Body of pancreas (tissue), 4 donors: ENCODE measurements at regions not wholly inside any gene's neighbourhood (a gene's known extent, or its start where the extent isn't known, plus 50 kb on each side); places are given as distances from the start of the nearest gene placed in this dataset.

Experiments
- ATAC-seq: fragments of 150-250 bp; one replicate; pipeline ENCODE4 v1.9.1; 2016
- DNase-seq, 4 donors: peaks; one replicate each; pipeline ENCODE4 v3.0.0-alpha.2; 2019
- H3K27ac ChIP-seq, 4 donors: fragments of 200-600 bp; sonication (generic); 1 replicate in 3 of 4; 2 replicates in 1 of 4; pipeline versions ENCODE4 v1.5.1 to v1.6.1; 2016 to 2019; ENCODE audit warnings: mild to moderate bottlenecking in 1 of 4, mixed read lengths in 1 of 4, moderate library complexity in 1 of 4
- H3K27me3 ChIP-seq, 2 donors: fragments of 200-600 bp; sonication (generic); one replicate each; pipeline ENCODE4 v1.6.0; 2016; ENCODE audit warnings: mild to moderate bottlenecking in 1 of 2
- H3K36me3 ChIP-seq, 2 donors: fragments of 200-600 bp; sonication (generic); replicated peaks in 1 of 2; 2 replicates each; pipeline ENCODE4 v1.5.1; 2016; ENCODE audit warnings: low read depth in 2 of 2; ENCODE audit not compliant: insufficient read depth in 1 of 2
- H3K4me1 ChIP-seq: fragments of 200-600 bp; sonication (generic); one replicate; pipeline ENCODE4 v1.6.0; 2016
- H3K4me3 ChIP-seq, 2 donors: fragments of 200-600 bp; sonication (generic); 1 replicate in 1 of 2; 2 replicates in 1 of 2; pipeline ENCODE4 v1.5.1; 2016 to 2019
- H3K9me3 ChIP-seq, 3 donors: fragments of 200-600 bp; sonication (generic); 1 replicate in 2 of 3; 2 replicates in 1 of 3; pipeline ENCODE4 v1.5.1; 2016
- POLR2A ChIP-seq, 3 donors: fragments of 450-650 bp; IDR thresholded peaks; one replicate each; pipeline ENCODE4 v1.6.1; 2016; ENCODE audit warnings: antibody characterized with exemption in 3 of 3, mild to moderate bottlenecking in 2 of 3
- WGBS, 2 donors: methylation state at CpG; one replicate each; pipeline ENCODE4 v1.1.5; 2017; 5-methylcytosine and 5-hydroxymethylcytosine counted together
- intact Hi-C: fragments of 100-400 bp; cut with DNase I; formaldehyde crosslinking; loops from one replicate; pipeline ENCODE4 v1.15.1; 2023
- TF ChIP-seq, protein P1 (sequence below), 7 experiments: fragments of 450-650 bp in 4 of 7; fragments of 200-600 bp in 3 of 7; sonication (generic) in 3 of 7; IDR thresholded peaks; one replicate each; pipeline ENCODE4 v1.5.1; 2016 to 2019; ENCODE audit warnings: antibody characterized with exemption in 7 of 7

GRCh38 chr9:27933210-27934025 lies 360.1 kb upstream of the C9orf72 start:
- no peak for ATAC-seq
- intact Hi-C loops, result no loop called here
- no peak for TF ChIP-seq POLR2A (IDR thresholded peaks at IDR 0.05)
- TF ChIP-seq, protein P1, sequence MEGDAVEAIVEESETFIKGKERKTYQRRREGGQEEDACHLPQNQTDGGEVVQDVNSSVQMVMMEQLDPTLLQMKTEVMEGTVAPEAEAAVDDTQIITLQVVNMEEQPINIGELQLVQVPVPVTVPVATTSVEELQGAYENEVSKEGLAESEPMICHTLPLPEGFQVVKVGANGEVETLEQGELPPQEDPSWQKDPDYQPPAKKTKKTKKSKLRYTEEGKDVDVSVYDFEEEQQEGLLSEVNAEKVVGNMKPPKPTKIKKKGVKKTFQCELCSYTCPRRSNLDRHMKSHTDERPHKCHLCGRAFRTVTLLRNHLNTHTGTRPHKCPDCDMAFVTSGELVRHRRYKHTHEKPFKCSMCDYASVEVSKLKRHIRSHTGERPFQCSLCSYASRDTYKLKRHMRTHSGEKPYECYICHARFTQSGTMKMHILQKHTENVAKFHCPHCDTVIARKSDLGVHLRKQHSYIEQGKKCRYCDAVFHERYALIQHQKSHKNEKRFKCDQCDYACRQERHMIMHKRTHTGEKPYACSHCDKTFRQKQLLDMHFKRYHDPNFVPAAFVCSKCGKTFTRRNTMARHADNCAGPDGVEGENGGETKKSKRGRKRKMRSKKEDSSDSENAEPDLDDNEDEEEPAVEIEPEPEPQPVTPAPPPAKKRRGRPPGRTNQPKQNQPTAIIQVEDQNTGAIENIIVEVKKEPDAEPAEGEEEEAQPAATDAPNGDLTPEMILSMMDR (IDR thresholded peaks at IDR 0.05), result no peak
- no peaks in the 10 kb centered on the region for H3K9me3 ChIP-seq
- 26 to 29% methylated on average over 6 of the region's 6 CpGs for WGBS, 2 donors
- H3K36me3 ChIP-seq, result no peaks in the 10 kb centered on the region
- no peak overlapping the region for H3K4me3 ChIP-seq
- peaks cover 3% of the 10 kb centered on the region for H3K4me1 ChIP-seq
- H3K27me3 ChIP-seq, result no peaks in the 10 kb centered on the region
- no peak overlapping the region for H3K27ac ChIP-seq
- DNase-seq, result no peak

DNA sequence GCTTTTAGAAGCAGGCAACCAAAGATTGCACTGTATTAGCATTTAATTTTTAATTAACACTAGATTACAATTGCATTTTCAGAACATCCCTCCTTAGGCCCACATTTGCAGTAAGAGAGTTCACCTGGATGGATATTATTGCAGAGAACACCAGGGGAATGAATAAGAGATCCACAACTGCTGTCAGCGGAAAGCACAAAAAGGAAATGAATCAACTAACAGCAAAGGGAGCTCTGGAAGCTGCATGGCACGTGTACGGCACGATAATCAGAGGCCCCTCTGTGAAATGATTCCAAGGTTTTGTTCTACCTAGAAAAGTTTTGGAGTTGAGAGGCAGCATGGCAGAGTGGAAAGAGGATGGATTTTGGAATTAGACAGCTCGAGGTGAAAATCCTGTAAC lies 361.2 kb upstream of the C9orf72 start:
- peaks cover 3% of the 10 kb centered on the region for H3K4me1 ChIP-seq
- intact Hi-C loops, result no loop called here
- DNase-seq (no peak), ATAC-seq (no peak)
- no peak overlapping the region for H3K27ac ChIP-seq
- no peaks in the 10 kb centered on the region for H3K36me3 ChIP-seq
- H3K9me3 ChIP-seq, result no peaks in the 10 kb centered on the region
- 63 to 71% methylated on average over 5 of the region's 5 CpGs for WGBS, 2 donors
- TF ChIP-seq, protein P1 (IDR thresholded peaks at IDR 0.05), result no peak
- no peak for TF ChIP-seq POLR2A (IDR thresholded peaks at IDR 0.05)
- no peak overlapping the region for H3K4me3 ChIP-seq
- H3K27me3 ChIP-seq, result no peaks in the 10 kb centered on the region

DNA sequence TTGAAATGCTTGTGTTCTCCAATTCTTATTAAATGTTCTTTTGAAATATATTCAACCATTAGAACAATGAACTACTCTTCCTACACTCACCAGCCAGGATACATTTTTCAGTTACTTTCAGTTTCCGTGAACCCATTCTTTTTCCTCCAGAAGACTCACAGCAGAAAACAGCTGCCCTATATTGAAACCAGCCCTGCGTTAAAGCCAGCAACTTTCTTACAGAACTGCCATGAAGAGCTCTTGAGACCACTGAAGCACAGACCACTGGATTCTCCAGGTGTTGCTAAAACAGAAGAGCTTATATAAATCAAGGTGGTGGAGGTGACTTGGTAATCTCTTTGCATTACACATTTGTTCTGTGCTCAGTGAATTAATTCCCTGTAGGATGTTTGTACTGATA lies 365.9 kb upstream of the C9orf72 start:
- intact Hi-C loops, result no loop called here
- 67 to 79% methylated on average over 2 of the region's 2 CpGs for WGBS, 2 donors
- no peaks in the 10 kb centered on the region for H3K9me3 ChIP-seq
- H3K4me3 ChIP-seq, result no peak overlapping the region
- H3K27me3 ChIP-seq, result no peaks in the 10 kb centered on the region
- H3K4me1 ChIP-seq, result no peaks in the 10 kb centered on the region
- TF ChIP-seq POLR2A (IDR thresholded peaks at IDR 0.05), result no peak
- TF ChIP-seq, protein P1 (IDR thresholded peaks at IDR 0.05), result no peak
- no peak for DNase-seq
- no peak overlapping the region for H3K27ac ChIP-seq
- H3K36me3 ChIP-seq, result no peaks in the 10 kb centered on the region
- ATAC-seq, result no peak

DNA sequence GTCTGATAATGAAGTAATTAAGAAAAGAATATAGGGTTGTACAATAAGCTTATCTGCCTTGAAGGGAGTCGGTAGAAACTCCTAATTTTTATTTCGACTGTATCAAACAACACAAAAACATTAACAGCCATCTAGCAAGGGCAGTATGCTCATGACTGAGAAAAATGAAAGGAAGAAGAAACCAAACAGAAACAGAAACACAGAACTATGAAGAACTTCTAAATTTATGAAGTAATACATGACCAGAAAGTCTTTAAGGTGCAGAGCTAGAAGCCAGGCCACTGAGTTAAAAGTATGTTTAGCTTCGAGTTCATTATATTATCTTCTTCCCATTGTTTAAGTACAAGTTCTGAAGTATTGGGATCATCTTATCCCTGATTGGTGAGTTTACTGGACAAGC lies 367.3 kb upstream of the C9orf72 start:
- DNase-seq, result no peak

More for the DNA sequence above, 367.3 kb upstream of the C9orf72 start:
- no peak for ATAC-seq
- H3K4me1 ChIP-seq, result no peaks in the 10 kb centered on the region
- 52 to 53% methylated on average over 3 of the region's 3 CpGs for WGBS, 2 donors
- no peak overlapping the region for H3K4me3 ChIP-seq
- H3K9me3 ChIP-seq, result no peaks in the 10 kb centered on the region
- no peak overlapping the region for H3K27ac ChIP-seq
- no peak for TF ChIP-seq POLR2A (IDR thresholded peaks at IDR 0.05)
- TF ChIP-seq, protein P1 (IDR thresholded peaks at IDR 0.05), result no peak
- intact Hi-C loops, result no loop called here
- H3K27me3 ChIP-seq, result no peaks in the 10 kb centered on the region
- no peaks in the 10 kb centered on the region for H3K36me3 ChIP-seq
